H9 (cell line): ENCODE measurements at regions not wholly inside any gene's neighbourhood (a gene's known extent, or its start where the extent isn't known, plus 50 kb on each side); places are given as distances from the start of the nearest gene placed in this dataset.
A peak's percentile ranks its signal among the peaks of the same experiment; 100 is the strongest.

Experiments
- DNase-seq: peaks from one replicate; pipeline ENCODE4 v3.0.0-alpha.2; 2017
- H2AFZ ChIP-seq: one replicate; pipeline ENCODE4 v1.6.1; 2013; ENCODE audit warnings: mild to moderate bottlenecking, low read length, control low read depth, moderate library complexity
- H2AK5ac ChIP-seq: 2 replicates; pipeline ENCODE4 v1.6.1; 2013; ENCODE audit warnings: low read length, control low read depth, mixed read lengths; ENCODE audit not compliant: insufficient read length
- H2BK120ac ChIP-seq: one replicate; pipeline ENCODE4 v1.6.1; 2013; ENCODE audit warnings: low read depth, mild to moderate bottlenecking, low read length, control low read depth, inconsistent platforms; ENCODE audit not compliant: poor library complexity, severe bottlenecking
- H2BK12ac ChIP-seq: 2 replicates; pipeline ENCODE4 v1.6.1; 2013; ENCODE audit warnings: low read length, control low read depth, mixed read lengths, low read depth; ENCODE audit not compliant: insufficient read length
- H2BK15ac ChIP-seq: 2 replicates; pipeline ENCODE4 v1.6.1; 2013; ENCODE audit warnings: low read depth, low read length, control low read depth
- H2BK20ac ChIP-seq: one replicate; pipeline ENCODE4 v1.6.1; 2013; ENCODE audit warnings: low read depth, mild to moderate bottlenecking, low read length, control low read depth, inconsistent platforms; ENCODE audit not compliant: poor library complexity, severe bottlenecking
- H2BK5ac ChIP-seq: 2 replicates; pipeline ENCODE4 v1.6.1; 2013; ENCODE audit warnings: low read length, control low read depth, mixed read lengths; ENCODE audit not compliant: insufficient read length
- H3K14ac ChIP-seq: 2 replicates; pipeline ENCODE4 v1.6.1; 2013; ENCODE audit warnings: low read length, control low read depth; ENCODE audit not compliant: insufficient read depth
- H3K18ac ChIP-seq: 2 replicates; pipeline ENCODE4 v1.6.1; 2013; ENCODE audit warnings: low read depth, mild to moderate bottlenecking, mixed read lengths, low read length, control low read depth; ENCODE audit not compliant: insufficient read length
- H3K23ac ChIP-seq: 2 replicates; pipeline ENCODE4 v1.6.1; 2013; ENCODE audit warnings: low read length, control low read depth, mixed read lengths, low read depth; ENCODE audit not compliant: insufficient read length
- H3K23me2 ChIP-seq: 2 replicates; pipeline ENCODE4 v1.6.1; 2013; ENCODE audit warnings: low read depth, mild to moderate bottlenecking, mixed read lengths, low read length, control low read depth; ENCODE audit not compliant: insufficient read length, poor library complexity, severe bottlenecking
- H3K27ac ChIP-seq: 2 replicates; pipeline ENCODE4 v1.5.1; 2013; ENCODE audit warnings: low read length, control low read depth, mixed read lengths, low read depth; ENCODE audit not compliant: insufficient read length
- H3K27me3 ChIP-seq: 2 replicates; pipeline ENCODE4 v1.6.1; 2013; ENCODE audit warnings: low read length, control low read depth, inconsistent platforms; ENCODE audit not compliant: insufficient read depth
- H3K4ac ChIP-seq: 2 replicates; pipeline ENCODE4 v1.6.1; 2013; ENCODE audit warnings: low read depth, mild to moderate bottlenecking, control low read depth, inconsistent platforms, low read length, moderate library complexity
- H3K4me1 ChIP-seq: 2 replicates; pipeline ENCODE4 v1.6.1; 2013; ENCODE audit warnings: low read length, control low read depth, inconsistent platforms; ENCODE audit not compliant: insufficient read depth
- H3K4me2 ChIP-seq: 2 replicates; pipeline ENCODE4 v1.6.1; 2013; ENCODE audit warnings: low read length, control low read depth, mixed read lengths; ENCODE audit not compliant: insufficient read length, insufficient read depth
- H3K56ac ChIP-seq: 2 replicates; pipeline ENCODE4 v1.6.1; 2013; ENCODE audit warnings: low read depth, mild to moderate bottlenecking, mixed read lengths, low read length, control low read depth; ENCODE audit not compliant: insufficient read length
- H3K79me1 ChIP-seq: 2 replicates; pipeline ENCODE4 v1.6.1; 2013; ENCODE audit warnings: low read depth, mild to moderate bottlenecking, moderate library complexity, low read length, control low read depth, inconsistent platforms; ENCODE audit not compliant: insufficient read depth, poor library complexity, severe bottlenecking
- H3K79me2 ChIP-seq: 2 replicates; pipeline ENCODE4 v1.6.1; 2013; ENCODE audit warnings: low read length, control low read depth, inconsistent platforms; ENCODE audit not compliant: insufficient read depth
- H3K9ac ChIP-seq: 2 replicates; pipeline ENCODE4 v1.6.1; 2013; ENCODE audit warnings: low read length, control low read depth, mixed read lengths; ENCODE audit not compliant: insufficient read length; ENCODE audit errors: extremely low read depth
- H3K9me3 ChIP-seq: one replicate; pipeline ENCODE4 v1.6.1; 2013; ENCODE audit warnings: low read depth, low read length, inconsistent platforms; ENCODE audit not compliant: control insufficient read depth
- H3T11ph ChIP-seq: one replicate; pipeline ENCODE4 v1.6.1; 2013; ENCODE audit warnings: mild to moderate bottlenecking, low read length, control low read depth, inconsistent platforms
- H4K20me1 ChIP-seq: one replicate; pipeline ENCODE4 v1.6.1; 2013; ENCODE audit not compliant: control insufficient read depth, insufficient read length, insufficient read depth
- H4K5ac ChIP-seq: 2 replicates; pipeline ENCODE4 v1.6.1; 2013; ENCODE audit warnings: low read depth, mild to moderate bottlenecking, mixed read lengths, low read length, control low read depth; ENCODE audit not compliant: insufficient read length
- H4K8ac ChIP-seq: replicated peaks from 2 replicates; pipeline ENCODE4 v1.6.1; 2013; ENCODE audit warnings: low read length, control low read depth, mixed read lengths, low read depth; ENCODE audit not compliant: insufficient read length
- H4K91ac ChIP-seq: 2 replicates; pipeline ENCODE4 v1.6.1; 2013; ENCODE audit warnings: low read depth, mild to moderate bottlenecking, moderate library complexity, mixed read lengths, low read length, control low read depth; ENCODE audit not compliant: insufficient read length
- H3K27ac Mint-ChIP-seq, 3 experiments: 2 replicates in 2 of 3; 3 replicates in 1 of 3; pipeline ENCODE4 v1.8.0; 2020 to 2021; ENCODE audit warnings: mixed read lengths in 3 of 3, mild to moderate bottlenecking in 1 of 3, moderate library complexity in 1 of 3
- H3K27me3 Mint-ChIP-seq: 2 replicates; pipeline ENCODE4 v1.8.0; 2021; ENCODE audit warnings: low read depth, mild to moderate bottlenecking, moderate library complexity, mixed read lengths
- H3K36me3 Mint-ChIP-seq, 3 experiments: 2 replicates in 2 of 3; 3 replicates in 1 of 3; pipeline ENCODE4 v1.8.0; 2020 to 2021; ENCODE audit warnings: low read depth in 3 of 3, mixed read lengths in 3 of 3; ENCODE audit not compliant: insufficient read depth in 1 of 3
- H3K4me1 Mint-ChIP-seq, 2 experiments: 2 replicates each; pipeline ENCODE4 v1.8.0; 2020; ENCODE audit warnings: mixed read lengths in 2 of 2
- H3K4me3 Mint-ChIP-seq, 2 experiments: 2 replicates in 1 of 2; 3 replicates in 1 of 2; pipeline ENCODE4 v1.8.0; 2020 to 2021; ENCODE audit warnings: mild to moderate bottlenecking in 2 of 2, mixed read lengths in 2 of 2, moderate library complexity in 1 of 2
- H3K9me3 Mint-ChIP-seq, 2 experiments: 2 replicates in 1 of 2; 3 replicates in 1 of 2; pipeline ENCODE4 v1.8.0; 2020; ENCODE audit warnings: mild to moderate bottlenecking in 2 of 2, mixed read lengths in 2 of 2, moderate library complexity in 1 of 2
- WGBS: extraction: QIAGEN DNeasy Blood & Tissue Kit; methylation state at CpG from one replicate; pipeline ENCODE4 v1.1.7; 2013; ENCODE audit warnings: missing lambda C conversion rate, low lambda C conversion rate, mixed read lengths; ENCODE audit not compliant: insufficient read length; ENCODE audit errors: extremely low coverage; 5-methylcytosine and 5-hydroxymethylcytosine counted together
- TF ChIP-seq, protein P1 (sequence below): fragments of 200-600 bp; sonication (generic); conservative IDR thresholded peaks from 3 replicates; pipeline ENCODE4 v1.8.0; 2021; ENCODE audit warnings: antibody characterized with exemption, mild to moderate bottlenecking

DNA sequence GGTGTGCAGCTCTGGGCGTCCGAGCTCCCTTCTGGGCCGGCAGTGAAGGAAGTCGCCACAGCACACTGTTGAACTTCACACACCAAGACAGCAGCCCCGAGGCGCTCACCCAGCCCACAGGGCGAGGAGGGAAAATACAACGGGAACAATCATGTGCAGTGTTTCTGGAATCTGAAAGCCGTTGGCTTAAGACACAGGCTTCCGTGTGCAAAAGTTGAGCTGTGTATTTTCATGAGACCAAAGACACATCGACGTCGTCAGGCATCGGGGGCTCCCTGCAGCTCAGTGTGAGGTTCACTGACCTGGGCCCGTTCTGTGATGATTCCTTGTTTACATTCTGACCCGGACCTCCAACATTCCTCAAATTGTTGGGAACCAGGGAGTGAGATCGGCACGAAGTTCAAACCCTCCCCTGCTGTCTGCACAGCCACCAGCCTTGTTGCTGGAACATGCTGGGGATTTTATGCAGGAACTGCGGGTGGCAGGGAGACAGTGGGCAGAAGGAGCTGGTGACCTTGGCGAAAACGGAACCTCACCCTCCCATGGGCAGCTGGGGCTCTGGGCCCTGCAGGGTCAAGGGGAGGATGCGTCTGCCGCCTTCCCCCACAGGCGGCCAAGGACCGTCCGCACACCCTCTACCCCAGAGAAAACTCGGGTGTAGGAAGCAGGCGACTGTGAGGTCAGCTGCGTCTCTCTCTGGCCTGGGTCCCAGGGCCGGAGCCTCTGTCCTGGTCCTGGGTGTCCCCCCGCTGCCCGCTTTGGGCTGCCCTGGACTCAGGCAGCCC, 72.2 kb downstream of the METRNL start:
- no peaks in the 10 kb centered on the region; a peak in 1 of 7 replicates for H3K36me3 Mint-ChIP-seq
- no peak overlapping the region for H2BK12ac ChIP-seq
- H2BK20ac ChIP-seq, result no peak overlapping the region
- H3K4me2 ChIP-seq, result no peak overlapping the region
- H3K9me3 ChIP-seq, result no peaks in the 10 kb centered on the region
- H2AFZ ChIP-seq, result no peak overlapping the region
- peak; percentile 43 for DNase-seq
- peak overlapping the region in 2 of 3 experiments; percentile 64 to 92; a peak in 5 of 7 replicates for H3K27ac Mint-ChIP-seq
- H3T11ph ChIP-seq, result no peak overlapping the region
- WGBS, result no CpG with 5 or more reads among the region's 32 CpGs
- no peak overlapping the region for H4K8ac ChIP-seq
- no peak overlapping the region for H3K56ac ChIP-seq
- H3K23ac ChIP-seq, result no peak overlapping the region
- H2AK5ac ChIP-seq, result no peak overlapping the region
- TF ChIP-seq, protein P1, sequence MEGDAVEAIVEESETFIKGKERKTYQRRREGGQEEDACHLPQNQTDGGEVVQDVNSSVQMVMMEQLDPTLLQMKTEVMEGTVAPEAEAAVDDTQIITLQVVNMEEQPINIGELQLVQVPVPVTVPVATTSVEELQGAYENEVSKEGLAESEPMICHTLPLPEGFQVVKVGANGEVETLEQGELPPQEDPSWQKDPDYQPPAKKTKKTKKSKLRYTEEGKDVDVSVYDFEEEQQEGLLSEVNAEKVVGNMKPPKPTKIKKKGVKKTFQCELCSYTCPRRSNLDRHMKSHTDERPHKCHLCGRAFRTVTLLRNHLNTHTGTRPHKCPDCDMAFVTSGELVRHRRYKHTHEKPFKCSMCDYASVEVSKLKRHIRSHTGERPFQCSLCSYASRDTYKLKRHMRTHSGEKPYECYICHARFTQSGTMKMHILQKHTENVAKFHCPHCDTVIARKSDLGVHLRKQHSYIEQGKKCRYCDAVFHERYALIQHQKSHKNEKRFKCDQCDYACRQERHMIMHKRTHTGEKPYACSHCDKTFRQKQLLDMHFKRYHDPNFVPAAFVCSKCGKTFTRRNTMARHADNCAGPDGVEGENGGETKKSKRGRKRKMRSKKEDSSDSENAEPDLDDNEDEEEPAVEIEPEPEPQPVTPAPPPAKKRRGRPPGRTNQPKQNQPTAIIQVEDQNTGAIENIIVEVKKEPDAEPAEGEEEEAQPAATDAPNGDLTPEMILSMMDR, result no peak
- H3K4me3 Mint-ChIP-seq, result no peak overlapping the region
- H4K5ac ChIP-seq, result no peak overlapping the region
- peak overlapping the region; percentile 54 for H3K14ac ChIP-seq
- H3K4me1 Mint-ChIP-seq, result peaks cover 17 to 25% of the 10 kb centered on the region in 2 experiments
- no peak overlapping the region for H2BK15ac ChIP-seq
- H4K20me1 ChIP-seq, result no peaks in the 10 kb centered on the region
- peaks cover 2% of the 10 kb centered on the region for H3K27me3 Mint-ChIP-seq
- 0 out of 2 replicates have a peak, but pooled peaks cover 1% of the 10 kb centered on the region for H3K4me1 ChIP-seq
- H3K4ac ChIP-seq, result peak overlapping the region; percentile 8; the same call in 1 of the 2 replicates
- no peak overlapping the region for H3K18ac ChIP-seq
- H3K27ac ChIP-seq, result no peak overlapping the region
- no peaks in the 10 kb centered on the region for H3K27me3 ChIP-seq
- no peaks in the 10 kb centered on the region for H3K79me2 ChIP-seq
- H3K9ac ChIP-seq, result no peak overlapping the region
- H3K79me1 ChIP-seq, result no peaks in the 10 kb centered on the region
- no peak overlapping the region for H2BK120ac ChIP-seq
- H3K9me3 Mint-ChIP-seq, result peaks cover 0 to 7% of the 10 kb centered on the region in 2 experiments; a peak in 2 of 5 replicates
- no peak overlapping the region for H2BK5ac ChIP-seq
- H4K91ac ChIP-seq, result no peak overlapping the region
- H3K23me2 ChIP-seq, result no peaks in the 10 kb centered on the region
